HepG2 (cell line): ENCODE measurements at regions not wholly inside any gene's neighbourhood (a gene's known extent, or its start where the extent isn't known, plus 50 kb on each side); places are given as distances from the start of the nearest gene placed in this dataset.

Experiments used
- ATAC-seq: fragments of 200-7000 bp; cut with Tn5 transposase; 3 replicates; pipeline ENCODE4 v1.9.1; 2020; ENCODE audit warnings: mild to moderate bottlenecking, moderate library complexity
- BruUV-seq: library from RNA; stranded (reverse); fragments of 400-500 nt; replicated peaks from 2 replicates; lab custom pipeline; 2021; lab: Mats Ljungman, UMichigan
- CTCF ChIA-PET: fragments of 300-600 bp; formaldehyde crosslinking; extraction: SDS; loops from one replicate; lab custom pipeline; 2021; ENCODE audit warnings: low total read pairs, inconsistent platforms, low intra/inter-chr PET ratio; lab: Yijun Ruan, JAX
- POLR2A ChIA-PET: fragments of 350-600 bp; sonication (Branson Sonifier 250); formaldehyde crosslinking; loops from one replicate; lab custom pipeline; 2020; ENCODE audit warnings: antibody characterized with exemption, inconsistent platforms; lab: Yijun Ruan, JAX
- DNase-seq: peaks from one replicate; pipeline ENCODE4 v3.0.0-alpha.2; 2015; ENCODE audit warnings: low spot score
- FAIRE-seq: peaks from 3 replicates; lab custom pipeline; 2011; peaks lifted over from hg19 to GRCh38; lab: Jason Lieb, UNC
- H2AFZ ChIP-seq: one replicate; pipeline ENCODE4 v1.6.1; 2011; ENCODE audit warnings: low read length, inconsistent platforms
- H3K27ac ChIP-seq: fragments of 300-600 bp; 3 replicates; pipeline ENCODE4 v1.8.0; 2011; ENCODE audit warnings: mixed run types, mild to moderate bottlenecking, mixed read lengths, low read length, inconsistent platforms; ENCODE audit not compliant: insufficient read depth; ENCODE audit errors: extremely low read length
- H3K27me3 ChIP-seq, 2 experiments: fragments of 200-600 bp in 1 of 2; 2 replicates in 1 of 2; 3 replicates in 1 of 2; pipeline versions ENCODE4 v1.6.0 to v1.8.0; 2011; ENCODE audit warnings: low read length in 2 of 2, mild to moderate bottlenecking in 2 of 2, moderate library complexity in 2 of 2, inconsistent platforms in 1 of 2; ENCODE audit not compliant: insufficient read depth in 2 of 2, control insufficient read depth in 1 of 2
- H3K36me3 ChIP-seq, 2 experiments: fragments of 200-600 bp in 1 of 2; replicated peaks in 1 of 2; 2 replicates in 1 of 2; 3 replicates in 1 of 2; pipeline versions ENCODE4 v1.5.1 to v1.8.0; 2011; ENCODE audit warnings: low read length in 2 of 2, inconsistent platforms in 1 of 2; ENCODE audit not compliant: insufficient read depth in 2 of 2, control insufficient read depth in 1 of 2
- H3K4me1 ChIP-seq: 2 replicates; pipeline ENCODE4 v1.5.1; 2012; ENCODE audit warnings: low read length, inconsistent platforms; ENCODE audit not compliant: insufficient read depth
- H3K4me2 ChIP-seq: 2 replicates; pipeline ENCODE4 v1.6.0; 2011; ENCODE audit warnings: low read depth, low read length, inconsistent platforms
- H3K4me3 ChIP-seq, 3 experiments: fragments of 200-600 bp in 1 of 3; sonication (generic), shearing (Covaris generic) in 1 of 3; replicated peaks in 1 of 3; 2 replicates each; pipeline ENCODE4 v1.5.1; 2011 to 2016; ENCODE audit warnings: low read length in 3 of 3, inconsistent platforms in 2 of 3, low read depth in 2 of 3, mild to moderate bottlenecking in 2 of 3, control low read depth in 1 of 3, mixed read lengths in 1 of 3; ENCODE audit not compliant: insufficient read depth in 1 of 3
- H3K79me2 ChIP-seq: one replicate; pipeline ENCODE4 v1.6.1; 2011; ENCODE audit warnings: low read length, inconsistent platforms; ENCODE audit not compliant: insufficient read depth
- H3K9ac ChIP-seq: 2 replicates; pipeline ENCODE4 v1.6.0; 2011; ENCODE audit warnings: mild to moderate bottlenecking, low read depth, low read length, inconsistent platforms; ENCODE audit not compliant: insufficient read depth
- H3K9me3 ChIP-seq: 2 replicates; pipeline ENCODE4 v1.5.1; 2012; ENCODE audit warnings: mild to moderate bottlenecking, low read length
- H4K20me1 ChIP-seq: 2 replicates; pipeline ENCODE4 v1.6.0; 2011; ENCODE audit warnings: inconsistent platforms, mild to moderate bottlenecking, low read length, moderate library complexity; ENCODE audit not compliant: insufficient read depth
- DNMT1 ChIP-seq: sonication (generic); formaldehyde crosslinking; IDR thresholded peaks from 2 replicates; pipeline ENCODE4 v1.5.1; 2020; ENCODE audit warnings: mild to moderate bottlenecking, missing genetic modification reagents
- ETV6 ChIP-seq: sonication (generic); formaldehyde crosslinking; conservative IDR thresholded peaks from 2 replicates; pipeline ENCODE4 v1.4.0; 2020; ENCODE audit warnings: missing genetic modification reagents
- HNF4G ChIP-seq, 2 experiments: sonication (generic) in 1 of 2; formaldehyde crosslinking in 1 of 2; IDR thresholded peaks; 2 replicates each; pipeline versions ENCODE4 v1.4.0 to v1.6.1; 2011 to 2020; ENCODE audit warnings: borderline replicate concordance in 2 of 2, low read depth in 2 of 2, mild to moderate bottlenecking in 2 of 2, low read length in 1 of 2, missing genetic modification reagents in 1 of 2, moderate library complexity in 1 of 2
- HNRNPH1 ChIP-seq: fragments of 200-400 bp; formaldehyde crosslinking; optimal IDR thresholded peaks from 2 replicates; pipeline ENCODE3; 2017; ENCODE audit warnings: mild to moderate bottlenecking, low read depth, low read length
- KLF13 ChIP-seq: sonication (generic); formaldehyde crosslinking; IDR thresholded peaks from 2 replicates; pipeline ENCODE4 v1.4.0; 2020; ENCODE audit warnings: mild to moderate bottlenecking, missing genetic modification reagents
- NCOA1 ChIP-seq: sonication (generic); formaldehyde crosslinking; IDR thresholded peaks from 2 replicates; pipeline ENCODE4 v1.9.0; 2021; ENCODE audit warnings: missing genetic modification reagents
- NRL ChIP-seq: sonication (generic); formaldehyde crosslinking; IDR thresholded peaks from 2 replicates; pipeline ENCODE4 v1.5.0; 2020; ENCODE audit warnings: missing genetic modification reagents, mild to moderate bottlenecking, moderate library complexity, borderline replicate concordance
- POLR2A ChIP-seq, 2 experiments: IDR thresholded peaks; 2 replicates each; pipeline ENCODE4 v1.6.1; 2011; ENCODE audit warnings: low read depth in 2 of 2, low read length in 2 of 2, mild to moderate bottlenecking in 1 of 2, moderate library complexity in 1 of 2; ENCODE audit not compliant: insufficient read depth in 1 of 2
- SALL1 ChIP-seq: sonication (generic); formaldehyde crosslinking; IDR thresholded peaks from 2 replicates; pipeline ENCODE4 v1.8.0; 2022; ENCODE audit warnings: mild to moderate bottlenecking, missing genetic modification reagents
- SIX1 ChIP-seq: sonication (generic); formaldehyde crosslinking; IDR thresholded peaks from 2 replicates; pipeline ENCODE4 v1.4.0; 2020; ENCODE audit warnings: missing genetic modification reagents, borderline replicate concordance
- SMARCE1 ChIP-seq: fragments of 450-650 bp; IDR thresholded peaks from 2 replicates; pipeline ENCODE4 v1.6.1; 2017; ENCODE audit warnings: borderline replicate concordance
- TARDBP ChIP-seq: sonication (generic); formaldehyde crosslinking; IDR thresholded peaks from 2 replicates; pipeline ENCODE4 v1.8.0; 2022; ENCODE audit warnings: mild to moderate bottlenecking, missing genetic modification reagents
- ZBTB20 ChIP-seq: sonication (generic); formaldehyde crosslinking; IDR thresholded peaks from 2 replicates; pipeline ENCODE4 v1.8.1; 2023; ENCODE audit warnings: missing genetic modification reagents, low read depth, mild to moderate bottlenecking, borderline replicate concordance
- ZNF256 ChIP-seq: sonication (generic); formaldehyde crosslinking; conservative IDR thresholded peaks from 2 replicates; pipeline ENCODE4 v1.4.0; 2020; ENCODE audit warnings: missing genetic modification reagents
- ZNF337 ChIP-seq: sonication (generic); formaldehyde crosslinking; IDR thresholded peaks from 2 replicates; pipeline ENCODE4 v1.5.1; 2020; ENCODE audit warnings: missing genetic modification reagents, low read depth, mild to moderate bottlenecking, borderline replicate concordance
- ZNF605 ChIP-seq: sonication (generic); formaldehyde crosslinking; IDR thresholded peaks from 2 replicates; pipeline ENCODE4 v1.8.0; 2022; ENCODE audit warnings: mild to moderate bottlenecking, missing genetic modification reagents
- WGBS: methylation state at CpG from one replicate; pipeline ENCODE4 v1.1.6; 2017; ENCODE audit warnings: low lambda C conversion rate; 5-methylcytosine and 5-hydroxymethylcytosine counted together
- in situ Hi-C: cut with HindIII; loops from 2 replicates; pipeline ENCODE4 v1.10.0; 2017; ENCODE audit warnings: low pct_unique_long_range_greater_than_20kb; ENCODE audit not compliant: extremely low pct_ligation_motif_present
- intact Hi-C: fragments of 100-400 bp; cut with micrococcal nuclease; formaldehyde crosslinking; loops from one replicate; pipeline ENCODE4 v1.10.0; 2022; ENCODE audit not compliant: unreplicated experiment
- TF ChIP-seq, protein P1 (sequence below): sonication (generic); formaldehyde crosslinking; IDR thresholded peaks from 2 replicates; pipeline ENCODE4 v1.4.0; 2020; ENCODE audit warnings: missing genetic modification reagents
- TF ChIP-seq, protein P2 (sequence below): sonication (generic); formaldehyde crosslinking; IDR thresholded peaks from 2 replicates; pipeline ENCODE4 v1.8.1; 2023; ENCODE audit warnings: mild to moderate bottlenecking, missing genetic modification reagents, borderline replicate concordance
- TF ChIP-seq, protein P3 (sequence below): sonication (generic); formaldehyde crosslinking; conservative IDR thresholded peaks from 2 replicates; pipeline ENCODE4 v1.4.0; 2020; ENCODE audit warnings: missing genetic modification reagents
- TF ChIP-seq, protein P4 (sequence below): sonication (generic); formaldehyde crosslinking; conservative IDR thresholded peaks from 2 replicates; pipeline ENCODE4 v1.4.0; 2020; ENCODE audit warnings: mild to moderate bottlenecking, missing genetic modification reagents, moderate library complexity

DNA sequence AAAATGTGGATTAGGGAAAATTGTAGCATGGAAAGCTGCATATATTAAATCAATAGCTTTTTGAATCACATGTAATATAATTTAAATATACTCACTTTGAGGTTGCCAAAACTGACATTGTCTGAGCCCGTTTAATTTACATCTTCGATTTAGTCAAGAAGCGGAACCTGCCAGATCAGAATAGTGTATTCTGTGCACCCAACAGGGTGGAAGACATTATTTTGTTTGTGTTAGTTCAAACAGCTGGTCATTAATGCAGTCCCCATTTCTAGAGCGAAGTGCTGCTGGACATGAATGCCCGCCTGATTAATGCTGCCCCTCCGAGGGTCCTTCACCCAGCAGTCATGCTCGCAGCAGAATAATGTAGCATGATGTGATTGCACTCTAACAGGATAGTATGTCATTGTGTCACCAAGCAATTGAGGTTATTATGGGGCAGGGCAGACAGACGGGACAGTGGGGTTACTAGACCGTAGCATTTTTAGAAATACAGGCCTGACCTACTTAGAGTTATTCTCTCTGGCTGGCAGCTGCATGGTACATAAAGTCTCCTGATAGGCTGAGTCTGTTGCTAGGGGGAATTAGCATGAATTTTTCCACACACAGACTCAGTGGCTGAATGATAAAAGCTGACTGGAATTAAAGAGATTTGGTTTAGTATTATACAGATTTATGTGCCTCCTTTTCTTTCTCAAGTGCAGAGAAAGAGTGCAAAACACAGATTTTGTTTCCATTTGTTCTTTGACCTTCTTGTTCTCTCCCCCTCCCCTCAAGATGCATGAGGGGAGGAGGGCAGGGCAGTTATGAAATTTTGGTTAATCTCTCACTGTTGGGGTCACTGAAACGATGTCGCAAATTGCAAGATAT, 147.1 kb downstream of the PRL start:
- Histone ChIP-seq H3K4me3 (no peak overlapping the region), H3K27me3 (no peaks in the 10 kb centered on the region), H3K9me3 (no peaks in the 10 kb centered on the region), H2AFZ (no peak overlapping the region), H3K4me2 (no peak overlapping the region), H3K27ac (no peak overlapping the region), H4K20me1 (no peaks in the 10 kb centered on the region), H3K4me1 (peaks cover 19% of the 10 kb centered on the region), H3K36me3 (no peaks in the 10 kb centered on the region), H3K79me2 (no peaks in the 10 kb centered on the region), H3K9ac (no peak overlapping the region)
- intact Hi-C loops, result no loop called here
- ATAC-seq, result no peak
- BruUV-seq, result no TSS peak
- ChIA-PET POLR2A (no interaction called here), CTCF (no interaction called here)
- in situ Hi-C loops, result no loop called here
- FAIRE-seq, result no peak
- no peak for DNase-seq
- TF ChIP-seq KLF13 (CRISPR knock-in tag), result no peak
- TF ChIP-seq HNF4G (IDR thresholded peaks at IDR 0.05; ENCODE audit: borderline replicate concordance, low read depth, low read length), result no peak
- TF ChIP-seq HNF4G (CRISPR knock-in tag; IDR thresholded peaks at IDR 0.05; ENCODE audit: borderline replicate concordance, low read depth), result no peak
- no peak for TF ChIP-seq NCOA1 (CRISPR knock-in tag)
- no peak for TF ChIP-seq ETV6
- no peak for TF ChIP-seq DNMT1 (CRISPR knock-in tag)
- no peak for TF ChIP-seq HNRNPH1
- TF ChIP-seq, protein P1, sequence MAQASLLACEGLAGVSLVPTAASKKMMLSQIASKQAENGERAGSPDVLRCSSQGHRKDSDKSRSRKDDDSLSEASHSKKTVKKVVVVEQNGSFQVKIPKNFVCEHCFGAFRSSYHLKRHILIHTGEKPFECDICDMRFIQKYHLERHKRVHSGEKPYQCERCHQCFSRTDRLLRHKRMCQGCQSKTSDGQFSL, result no peak
- TF ChIP-seq, protein P2, sequence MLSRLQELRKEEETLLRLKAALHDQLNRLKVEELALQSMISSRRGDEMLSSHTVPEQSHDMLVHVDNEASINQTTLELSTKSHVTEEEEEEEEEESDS (CRISPR knock-in tag), result no peak
- no peak for TF ChIP-seq ZNF605
- TF ChIP-seq, protein P3, sequence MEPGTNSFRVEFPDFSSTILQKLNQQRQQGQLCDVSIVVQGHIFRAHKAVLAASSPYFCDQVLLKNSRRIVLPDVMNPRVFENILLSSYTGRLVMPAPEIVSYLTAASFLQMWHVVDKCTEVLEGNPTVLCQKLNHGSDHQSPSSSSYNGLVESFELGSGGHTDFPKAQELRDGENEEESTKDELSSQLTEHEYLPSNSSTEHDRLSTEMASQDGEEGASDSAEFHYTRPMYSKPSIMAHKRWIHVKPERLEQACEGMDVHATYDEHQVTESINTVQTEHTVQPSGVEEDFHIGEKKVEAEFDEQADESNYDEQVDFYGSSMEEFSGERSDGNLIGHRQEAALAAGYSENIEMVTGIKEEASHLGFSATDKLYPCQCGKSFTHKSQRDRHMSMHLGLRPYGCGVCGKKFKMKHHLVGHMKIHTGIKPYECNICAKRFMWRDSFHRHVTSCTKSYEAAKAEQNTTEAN (CRISPR knock-in tag), result no peak
- TF ChIP-seq TARDBP (CRISPR knock-in tag), result no peak
- TF ChIP-seq POLR2A (IDR thresholded peaks at IDR 0.05; ENCODE audit: insufficient read depth in 1 of 2, low read depth in 2 of 2, low read length in 2 of 2), result no peak
- TF ChIP-seq ZBTB20, result no peak
- no peak for TF ChIP-seq SALL1 (CRISPR knock-in tag)
- no peak for TF ChIP-seq SMARCE1
- TF ChIP-seq ZNF256 (CRISPR knock-in tag), result no peak
- TF ChIP-seq ZNF337 (CRISPR knock-in tag), result no peak
- no peak for TF ChIP-seq SIX1 (CRISPR knock-in tag)
- no peak for TF ChIP-seq NRL
- TF ChIP-seq, protein P4, sequence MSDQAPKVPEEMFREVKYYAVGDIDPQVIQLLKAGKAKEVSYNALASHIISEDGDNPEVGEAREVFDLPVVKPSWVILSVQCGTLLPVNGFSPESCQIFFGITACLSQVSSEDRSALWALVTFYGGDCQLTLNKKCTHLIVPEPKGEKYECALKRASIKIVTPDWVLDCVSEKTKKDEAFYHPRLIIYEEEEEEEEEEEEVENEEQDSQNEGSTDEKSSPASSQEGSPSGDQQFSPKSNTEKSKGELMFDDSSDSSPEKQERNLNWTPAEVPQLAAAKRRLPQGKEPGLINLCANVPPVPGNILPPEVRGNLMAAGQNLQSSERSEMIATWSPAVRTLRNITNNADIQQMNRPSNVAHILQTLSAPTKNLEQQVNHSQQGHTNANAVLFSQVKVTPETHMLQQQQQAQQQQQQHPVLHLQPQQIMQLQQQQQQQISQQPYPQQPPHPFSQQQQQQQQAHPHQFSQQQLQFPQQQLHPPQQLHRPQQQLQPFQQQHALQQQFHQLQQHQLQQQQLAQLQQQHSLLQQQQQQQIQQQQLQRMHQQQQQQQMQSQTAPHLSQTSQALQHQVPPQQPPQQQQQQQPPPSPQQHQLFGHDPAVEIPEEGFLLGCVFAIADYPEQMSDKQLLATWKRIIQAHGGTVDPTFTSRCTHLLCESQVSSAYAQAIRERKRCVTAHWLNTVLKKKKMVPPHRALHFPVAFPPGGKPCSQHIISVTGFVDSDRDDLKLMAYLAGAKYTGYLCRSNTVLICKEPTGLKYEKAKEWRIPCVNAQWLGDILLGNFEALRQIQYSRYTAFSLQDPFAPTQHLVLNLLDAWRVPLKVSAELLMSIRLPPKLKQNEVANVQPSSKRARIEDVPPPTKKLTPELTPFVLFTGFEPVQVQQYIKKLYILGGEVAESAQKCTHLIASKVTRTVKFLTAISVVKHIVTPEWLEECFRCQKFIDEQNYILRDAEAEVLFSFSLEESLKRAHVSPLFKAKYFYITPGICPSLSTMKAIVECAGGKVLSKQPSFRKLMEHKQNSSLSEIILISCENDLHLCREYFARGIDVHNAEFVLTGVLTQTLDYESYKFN (CRISPR knock-in tag), result no peak
- 72% methylated on average over 11 of the region's 11 CpGs for WGBS
